Neural progenitor cell (in vitro differentiated cells): ENCODE measurements at regions not wholly inside any gene's neighbourhood (a gene's known extent, or its start where the extent isn't known, plus 50 kb on each side); places are given as distances from the start of the nearest gene placed in this dataset.

Experiments used
- DNase-seq: peaks from one replicate; pipeline ENCODE4 v3.0.0-alpha.2; 2016; ENCODE audit warnings: low spot score
- H2AFZ ChIP-seq: fragments of 200-600 bp; sonication (generic); replicated peaks from 2 replicates; pipeline ENCODE4 v1.6.1; 2016; ENCODE audit warnings: antibody characterized with exemption
- H3F3A ChIP-seq: fragments of 200-600 bp; sonication (generic); 2 replicates; pipeline ENCODE4 v1.6.1; 2016; ENCODE audit warnings: antibody characterized with exemption, low read depth
- H3K27ac ChIP-seq: fragments of 200-600 bp; sonication (generic); 2 replicates; pipeline ENCODE4 v1.5.1; 2016; ENCODE audit warnings: mild to moderate bottlenecking
- H3K27me3 ChIP-seq: fragments of 200-600 bp; sonication (generic); 2 replicates; pipeline ENCODE4 v1.6.1; 2016; ENCODE audit warnings: mild to moderate bottlenecking, moderate library complexity
- H3K36me3 ChIP-seq: fragments of 200-600 bp; sonication (generic); 2 replicates; pipeline ENCODE4 v1.5.1; 2016
- H3K4me1 ChIP-seq: fragments of 200-600 bp; sonication (generic); 2 replicates; pipeline ENCODE4 v1.6.1; 2016; ENCODE audit warnings: mixed run types
- H3K4me2 ChIP-seq: fragments of 200-600 bp; sonication (generic); 2 replicates; pipeline ENCODE4 v1.6.1; 2016
- H3K4me3 ChIP-seq: fragments of 200-600 bp; sonication (generic); 2 replicates; pipeline ENCODE4 v1.5.1; 2016
- H3K79me2 ChIP-seq: fragments of 200-600 bp; sonication (generic); 2 replicates; pipeline ENCODE4 v1.6.1; 2016; ENCODE audit warnings: low read depth
- H3K9ac ChIP-seq: fragments of 200-600 bp; sonication (generic); 2 replicates; pipeline ENCODE4 v1.6.1; 2016
- H3K9me3 ChIP-seq: fragments of 200-600 bp; sonication (generic); 2 replicates; pipeline ENCODE4 v1.5.1; 2016; ENCODE audit warnings: low read depth
- H4K20me1 ChIP-seq: fragments of 200-600 bp; sonication (generic); 2 replicates; pipeline ENCODE4 v1.6.1; 2016; ENCODE audit warnings: low read depth
- H3K27ac Mint-ChIP-seq: 3 replicates; pipeline ENCODE4 v1.8.0; 2021; ENCODE audit warnings: mixed read lengths
- H3K27me3 Mint-ChIP-seq: 2 replicates; pipeline ENCODE4 v1.8.0; 2022; ENCODE audit warnings: low read depth, mild to moderate bottlenecking, inconsistent platforms, moderate library complexity, mixed read lengths; ENCODE audit not compliant: insufficient read depth
- H3K36me3 Mint-ChIP-seq: 3 replicates; pipeline ENCODE4 v1.8.0; 2021; ENCODE audit warnings: mixed read lengths
- H3K4me1 Mint-ChIP-seq: 3 replicates; pipeline ENCODE4 v1.8.0; 2021; ENCODE audit warnings: mixed read lengths
- H3K4me3 Mint-ChIP-seq: 3 replicates; pipeline ENCODE4 v1.8.0; 2021; ENCODE audit warnings: mild to moderate bottlenecking, moderate library complexity, mixed read lengths
- H3K9me3 Mint-ChIP-seq: 3 replicates; pipeline ENCODE4 v1.8.0; 2020; ENCODE audit warnings: mixed read lengths
- EZH2 ChIP-seq: fragments of 200-600 bp; sonication (generic); IDR thresholded peaks from 2 replicates; pipeline ENCODE4 v1.6.1; 2017; ENCODE audit warnings: antibody characterized with exemption, mild to moderate bottlenecking, moderate library complexity
- EZH2phosphoT487 ChIP-seq: fragments of 200-600 bp; sonication (generic); IDR thresholded peaks from 2 replicates; pipeline ENCODE4 v1.6.1; 2017; ENCODE audit warnings: antibody characterized with exemption
- TF ChIP-seq, protein P1 (sequence below): fragments of 200-600 bp; sonication (generic); IDR thresholded peaks from 2 replicates; pipeline ENCODE4 v1.5.1; 2017; ENCODE audit warnings: antibody characterized with exemption, mild to moderate bottlenecking

DNA sequence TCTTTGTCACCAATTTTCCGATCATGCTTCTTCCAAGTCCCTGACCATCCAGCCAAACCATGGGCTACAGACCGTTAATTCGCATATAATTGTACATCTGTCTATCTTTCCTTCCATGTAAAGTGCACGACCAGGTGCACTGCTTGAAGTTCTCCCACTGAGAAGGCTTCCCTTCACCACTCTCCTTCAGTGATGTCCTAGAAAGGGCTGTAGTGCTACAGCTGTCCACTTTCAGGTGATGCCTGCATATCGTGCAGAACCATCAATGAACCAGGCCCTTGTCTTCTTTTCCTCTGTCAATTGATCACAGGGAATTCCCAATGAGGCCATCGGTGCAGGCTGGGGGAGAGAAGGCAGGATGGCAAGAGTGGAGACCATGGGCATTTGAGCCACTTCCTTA is 148.9 kb downstream of the TMEM182 start:
- H3K4me1 ChIP-seq, result no peaks in the 10 kb centered on the region
- no peak overlapping the region for H3K4me3 ChIP-seq
- no peaks in the 10 kb centered on the region for H4K20me1 ChIP-seq
- H3K4me1 Mint-ChIP-seq, result no peaks in the 10 kb centered on the region
- peaks cover 2% of the 10 kb centered on the region for H3K27me3 Mint-ChIP-seq
- no peaks in the 10 kb centered on the region for H3K27me3 ChIP-seq
- TF ChIP-seq, protein P1, sequence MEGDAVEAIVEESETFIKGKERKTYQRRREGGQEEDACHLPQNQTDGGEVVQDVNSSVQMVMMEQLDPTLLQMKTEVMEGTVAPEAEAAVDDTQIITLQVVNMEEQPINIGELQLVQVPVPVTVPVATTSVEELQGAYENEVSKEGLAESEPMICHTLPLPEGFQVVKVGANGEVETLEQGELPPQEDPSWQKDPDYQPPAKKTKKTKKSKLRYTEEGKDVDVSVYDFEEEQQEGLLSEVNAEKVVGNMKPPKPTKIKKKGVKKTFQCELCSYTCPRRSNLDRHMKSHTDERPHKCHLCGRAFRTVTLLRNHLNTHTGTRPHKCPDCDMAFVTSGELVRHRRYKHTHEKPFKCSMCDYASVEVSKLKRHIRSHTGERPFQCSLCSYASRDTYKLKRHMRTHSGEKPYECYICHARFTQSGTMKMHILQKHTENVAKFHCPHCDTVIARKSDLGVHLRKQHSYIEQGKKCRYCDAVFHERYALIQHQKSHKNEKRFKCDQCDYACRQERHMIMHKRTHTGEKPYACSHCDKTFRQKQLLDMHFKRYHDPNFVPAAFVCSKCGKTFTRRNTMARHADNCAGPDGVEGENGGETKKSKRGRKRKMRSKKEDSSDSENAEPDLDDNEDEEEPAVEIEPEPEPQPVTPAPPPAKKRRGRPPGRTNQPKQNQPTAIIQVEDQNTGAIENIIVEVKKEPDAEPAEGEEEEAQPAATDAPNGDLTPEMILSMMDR, result no peak
- no peak for TF ChIP-seq EZH2
- TF ChIP-seq EZH2phosphoT487, result no peak
- peaks cover 20% of the 10 kb centered on the region for H3K9me3 Mint-ChIP-seq
- no peaks in the 10 kb centered on the region for H3K79me2 ChIP-seq
- H3K9me3 ChIP-seq, result peaks cover 3% of the 10 kb centered on the region
- H3K36me3 Mint-ChIP-seq, result no peaks in the 10 kb centered on the region
- no peaks in the 10 kb centered on the region for H3K36me3 ChIP-seq
- H3K9ac ChIP-seq, result no peak overlapping the region
- H3K27ac ChIP-seq, result no peak overlapping the region
- H3K27ac Mint-ChIP-seq, result no peak overlapping the region
- no peaks in the 10 kb centered on the region for H3F3A ChIP-seq
- H3K4me3 Mint-ChIP-seq, result no peak overlapping the region
- no peak overlapping the region for H2AFZ ChIP-seq
- H3K4me2 ChIP-seq, result no peak overlapping the region
- no peak for DNase-seq

DNA sequence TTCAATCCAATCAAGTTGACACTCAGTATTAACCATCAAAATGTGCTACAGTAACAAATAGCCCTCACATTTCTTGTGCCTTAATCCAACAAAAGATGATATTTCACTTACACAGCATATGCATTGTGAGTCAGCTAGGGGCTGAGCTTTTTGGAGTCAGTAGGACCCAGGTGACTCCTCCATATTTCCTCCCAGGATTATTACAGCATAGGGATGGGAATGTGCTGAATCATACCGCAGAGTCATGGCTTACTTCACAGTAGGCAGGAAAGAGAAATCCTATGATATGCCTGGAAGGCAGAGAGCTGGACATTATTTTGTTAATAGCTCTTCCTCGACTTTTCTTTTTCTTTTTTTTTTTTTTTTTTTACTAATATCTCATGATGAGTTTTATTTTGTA is 153.3 kb downstream of the TMEM182 start:
- Histone ChIP-seq H3K27ac (no peak overlapping the region), H3K9ac (no peak overlapping the region), H4K20me1 (no peaks in the 10 kb centered on the region), H3K36me3 (no peaks in the 10 kb centered on the region), H3K4me3 (no peak overlapping the region), H3K4me1 (peaks cover 12% of the 10 kb centered on the region), H3K79me2 (no peaks in the 10 kb centered on the region), H3K9me3 (peaks cover 4% of the 10 kb centered on the region), H2AFZ (no peak overlapping the region), H3K4me2 (no peak overlapping the region), H3F3A (peaks cover 7% of the 10 kb centered on the region), H3K27me3 (no peaks in the 10 kb centered on the region)
- TF ChIP-seq EZH2, result no peak
- TF ChIP-seq EZH2phosphoT487, result no peak
- TF ChIP-seq, protein P1, result no peak
- H3K36me3 Mint-ChIP-seq, result peaks cover 6% of the 10 kb centered on the region
- no peak overlapping the region for H3K4me3 Mint-ChIP-seq
- no peak for DNase-seq
- no peak overlapping the region for H3K27ac Mint-ChIP-seq
- peaks cover 10% of the 10 kb centered on the region for H3K4me1 Mint-ChIP-seq
- H3K27me3 Mint-ChIP-seq, result peaks cover 5% of the 10 kb centered on the region
- peaks cover 50% of the 10 kb centered on the region for H3K9me3 Mint-ChIP-seq

DNA sequence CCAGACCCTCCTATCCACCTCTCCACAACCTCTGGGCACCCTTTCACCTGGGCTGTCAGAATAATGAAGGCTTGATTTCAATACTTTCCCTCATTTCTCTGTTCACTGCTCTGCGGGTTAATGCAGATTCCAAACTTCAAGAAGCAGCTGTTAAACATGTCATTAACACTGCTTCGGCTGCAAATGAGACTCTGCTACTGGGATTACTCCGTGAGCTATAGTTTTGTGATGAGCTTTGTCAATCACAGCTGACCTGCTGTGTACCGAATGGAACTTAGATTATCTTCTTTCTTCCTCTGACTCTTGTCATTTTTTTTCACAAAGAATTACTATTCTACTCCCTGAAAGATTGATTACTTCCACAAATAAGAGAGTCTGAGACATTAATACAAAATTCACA is 160.5 kb downstream of the TMEM182 start:
- H3K27ac ChIP-seq, result no peak overlapping the region
- peak overlapping the region; percentile 39 for H3K27ac Mint-ChIP-seq
- peak overlapping the region; percentile 44 for H3K4me2 ChIP-seq
- no peaks in the 10 kb centered on the region for H4K20me1 ChIP-seq
- no peaks in the 10 kb centered on the region for H3K79me2 ChIP-seq
- no peak for TF ChIP-seq EZH2phosphoT487
- TF ChIP-seq EZH2, result no peak
- TF ChIP-seq, protein P1, result no peak
- peaks cover 4% of the 10 kb centered on the region for H3K36me3 Mint-ChIP-seq
- H3K4me1 ChIP-seq, result peaks cover 33% of the 10 kb centered on the region
- no peak overlapping the region for H3K9ac ChIP-seq
- H3K9me3 Mint-ChIP-seq, result peaks cover 16% of the 10 kb centered on the region
- no peaks in the 10 kb centered on the region for H3K27me3 ChIP-seq
- H2AFZ ChIP-seq, result no peak overlapping the region
- no peaks in the 10 kb centered on the region for H3K9me3 ChIP-seq
- H3K27me3 Mint-ChIP-seq, result peaks cover 2% of the 10 kb centered on the region
- no peak overlapping the region for H3K4me3 Mint-ChIP-seq
- DNase-seq, result peak; percentile 39
- H3K4me1 Mint-ChIP-seq, result peaks cover 22% of the 10 kb centered on the region
- H3K4me3 ChIP-seq, result no peak overlapping the region
- H3K36me3 ChIP-seq, result no peaks in the 10 kb centered on the region
- peaks cover 7% of the 10 kb centered on the region for H3F3A ChIP-seq
